ENCODE measurements at regions not wholly inside any gene's neighbourhood (a gene's known extent, or its start where the extent isn't known, plus 50 kb on each side); places are given as distances from the start of the nearest gene placed in this dataset.
"Not testable (repeated sequence)": the region's sequence is repeated elsewhere in the genome, so short reads cannot be mapped to it uniquely, and the experiment has no call there.

GRCh38 chr3:15993660-15994059, 180.8 kb upstream of the GALNT15 start:
- not testable (repeated sequence) for DNase-seq

GRCh38 chr3:15996496-15996895, 178.0 kb upstream of the GALNT15 start:
- not testable (repeated sequence) for DNase-seq

- no peak for DNase-seq
Observed at GRCh38 chr3:15997274-15997943, 177.1 kb upstream of the GALNT15 start.

- DNase-seq: no peak
Observed at GRCh38 chr3:15998911-15999310, 175.6 kb upstream of the GALNT15 start.

GRCh38 chr3:16004812-16005211, 169.7 kb upstream of the GALNT15 start:
- DNase-seq: no peak

- no peak for DNase-seq
Observed at GRCh38 chr3:16011376-16011775, 163.1 kb upstream of the GALNT15 start.

GRCh38 chr3:16012086-16012485, 162.4 kb upstream of the GALNT15 start:
- DNase-seq: no peak

GRCh38 chr3:16013568-16013967, 160.9 kb upstream of the GALNT15 start:
- no peak for DNase-seq

GRCh38 chr3:16021801-16022200, 152.7 kb upstream of the GALNT15 start:
- DNase-seq: not testable (repeated sequence)

- not testable (repeated sequence) for DNase-seq
Observed at GRCh38 chr3:16023881-16024280, 150.6 kb upstream of the GALNT15 start.

- no peak for DNase-seq
Observed at GRCh38 chr3:16024548-16024947, 149.9 kb upstream of the GALNT15 start.

- DNase-seq: no peak
Observed at GRCh38 chr3:16026753-16027152, 147.7 kb upstream of the GALNT15 start.

- no peak for DNase-seq
Observed at GRCh38 chr3:16028604-16029003, 145.9 kb upstream of the GALNT15 start.

GRCh38 chr3:16030342-16030741, 144.1 kb upstream of the GALNT15 start:
- no peak for DNase-seq

GRCh38 chr3:16031434-16031833, 143.0 kb upstream of the GALNT15 start:
- DNase-seq: no peak

GRCh38 chr3:16033889-16034687, 140.4 kb upstream of the GALNT15 start:
- DNase-seq: no peak

GRCh38 chr3:16040991-16041390, 133.5 kb upstream of the GALNT15 start:
- no peak for DNase-seq

- no peak for DNase-seq
Observed at GRCh38 chr3:16048435-16049318, 125.8 kb upstream of the GALNT15 start.

- no peak for DNase-seq
Observed at GRCh38 chr3:16050641-16051467, 123.6 kb upstream of the GALNT15 start.

- no peak for DNase-seq
Observed at GRCh38 chr3:16051691-16052090, 122.8 kb upstream of the GALNT15 start.

- DNase-seq: no peak
Observed at GRCh38 chr3:16052964-16053363, 121.5 kb upstream of the GALNT15 start.

- no peak for DNase-seq
Observed at GRCh38 chr3:16053794-16054193, 120.7 kb upstream of the GALNT15 start.

Data from right forelimb (tissue), 1 donor.